Gastrocnemius medialis (tissue), 4 donors: ENCODE measurements at regions not wholly inside any gene's neighbourhood (a gene's known extent, or its start where the extent isn't known, plus 50 kb on each side); places are given as distances from the start of the nearest gene placed in this dataset.

Source experiments
- POLR2A ChIP-seq, 2 donors: fragments of 450-650 bp; IDR thresholded peaks; one replicate each; pipeline ENCODE4 v1.6.1; 2017; ENCODE audit warnings: antibody characterized with exemption in 2 of 2, mild to moderate bottlenecking in 2 of 2, moderate library complexity in 2 of 2
- TF ChIP-seq, protein P1 (sequence below), 5 experiments: fragments of 450-650 bp in 3 of 5; fragments of 200-600 bp in 2 of 5; sonication (generic) in 2 of 5; IDR thresholded peaks in 4 of 5; conservative IDR thresholded peaks in 1 of 5; 1 replicate in 4 of 5; 2 replicates in 1 of 5; pipeline ENCODE4 v1.5.1; 2016 to 2019; ENCODE audit warnings: antibody characterized with exemption in 5 of 5, mild to moderate bottlenecking in 3 of 5, moderate library complexity in 3 of 5

- no peak for TF ChIP-seq POLR2A (IDR thresholded peaks at IDR 0.05)
- TF ChIP-seq, protein P1, sequence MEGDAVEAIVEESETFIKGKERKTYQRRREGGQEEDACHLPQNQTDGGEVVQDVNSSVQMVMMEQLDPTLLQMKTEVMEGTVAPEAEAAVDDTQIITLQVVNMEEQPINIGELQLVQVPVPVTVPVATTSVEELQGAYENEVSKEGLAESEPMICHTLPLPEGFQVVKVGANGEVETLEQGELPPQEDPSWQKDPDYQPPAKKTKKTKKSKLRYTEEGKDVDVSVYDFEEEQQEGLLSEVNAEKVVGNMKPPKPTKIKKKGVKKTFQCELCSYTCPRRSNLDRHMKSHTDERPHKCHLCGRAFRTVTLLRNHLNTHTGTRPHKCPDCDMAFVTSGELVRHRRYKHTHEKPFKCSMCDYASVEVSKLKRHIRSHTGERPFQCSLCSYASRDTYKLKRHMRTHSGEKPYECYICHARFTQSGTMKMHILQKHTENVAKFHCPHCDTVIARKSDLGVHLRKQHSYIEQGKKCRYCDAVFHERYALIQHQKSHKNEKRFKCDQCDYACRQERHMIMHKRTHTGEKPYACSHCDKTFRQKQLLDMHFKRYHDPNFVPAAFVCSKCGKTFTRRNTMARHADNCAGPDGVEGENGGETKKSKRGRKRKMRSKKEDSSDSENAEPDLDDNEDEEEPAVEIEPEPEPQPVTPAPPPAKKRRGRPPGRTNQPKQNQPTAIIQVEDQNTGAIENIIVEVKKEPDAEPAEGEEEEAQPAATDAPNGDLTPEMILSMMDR (IDR thresholded peaks at IDR 0.05 in 4 of 5, conservative IDR thresholded peaks at IDR 0.05 in 1 of 5), result no peak
Observed at GRCh38 chr3:146834917-146835316, 229.8 kb upstream of the PLSCR5 start.
